H9 (cell line): ENCODE measurements at regions not wholly inside any gene's neighbourhood (a gene's known extent, or its start where the extent isn't known, plus 50 kb on each side); places are given as distances from the start of the nearest gene placed in this dataset.

Experiments
- DNase-seq: peaks from one replicate; pipeline ENCODE4 v3.0.0-alpha.2; 2017
- H2AFZ ChIP-seq: one replicate; pipeline ENCODE4 v1.6.1; 2013; ENCODE audit warnings: mild to moderate bottlenecking, low read length, control low read depth, moderate library complexity
- H2AK5ac ChIP-seq: 2 replicates; pipeline ENCODE4 v1.6.1; 2013; ENCODE audit warnings: low read length, control low read depth, mixed read lengths; ENCODE audit not compliant: insufficient read length
- H2BK120ac ChIP-seq: one replicate; pipeline ENCODE4 v1.6.1; 2013; ENCODE audit warnings: low read depth, mild to moderate bottlenecking, low read length, control low read depth, inconsistent platforms; ENCODE audit not compliant: poor library complexity, severe bottlenecking
- H2BK12ac ChIP-seq: 2 replicates; pipeline ENCODE4 v1.6.1; 2013; ENCODE audit warnings: low read length, control low read depth, mixed read lengths, low read depth; ENCODE audit not compliant: insufficient read length
- H2BK15ac ChIP-seq: 2 replicates; pipeline ENCODE4 v1.6.1; 2013; ENCODE audit warnings: low read depth, low read length, control low read depth
- H2BK20ac ChIP-seq: one replicate; pipeline ENCODE4 v1.6.1; 2013; ENCODE audit warnings: low read depth, mild to moderate bottlenecking, low read length, control low read depth, inconsistent platforms; ENCODE audit not compliant: poor library complexity, severe bottlenecking
- H2BK5ac ChIP-seq: 2 replicates; pipeline ENCODE4 v1.6.1; 2013; ENCODE audit warnings: low read length, control low read depth, mixed read lengths; ENCODE audit not compliant: insufficient read length
- H3K14ac ChIP-seq: 2 replicates; pipeline ENCODE4 v1.6.1; 2013; ENCODE audit warnings: low read length, control low read depth; ENCODE audit not compliant: insufficient read depth
- H3K18ac ChIP-seq: 2 replicates; pipeline ENCODE4 v1.6.1; 2013; ENCODE audit warnings: low read depth, mild to moderate bottlenecking, mixed read lengths, low read length, control low read depth; ENCODE audit not compliant: insufficient read length
- H3K23ac ChIP-seq: 2 replicates; pipeline ENCODE4 v1.6.1; 2013; ENCODE audit warnings: low read length, control low read depth, mixed read lengths, low read depth; ENCODE audit not compliant: insufficient read length
- H3K23me2 ChIP-seq: 2 replicates; pipeline ENCODE4 v1.6.1; 2013; ENCODE audit warnings: low read depth, mild to moderate bottlenecking, mixed read lengths, low read length, control low read depth; ENCODE audit not compliant: insufficient read length, poor library complexity, severe bottlenecking
- H3K27ac ChIP-seq: 2 replicates; pipeline ENCODE4 v1.5.1; 2013; ENCODE audit warnings: low read length, control low read depth, mixed read lengths, low read depth; ENCODE audit not compliant: insufficient read length
- H3K27me3 ChIP-seq: 2 replicates; pipeline ENCODE4 v1.6.1; 2013; ENCODE audit warnings: low read length, control low read depth, inconsistent platforms; ENCODE audit not compliant: insufficient read depth
- H3K4ac ChIP-seq: 2 replicates; pipeline ENCODE4 v1.6.1; 2013; ENCODE audit warnings: low read depth, mild to moderate bottlenecking, control low read depth, inconsistent platforms, low read length, moderate library complexity
- H3K4me1 ChIP-seq: 2 replicates; pipeline ENCODE4 v1.6.1; 2013; ENCODE audit warnings: low read length, control low read depth, inconsistent platforms; ENCODE audit not compliant: insufficient read depth
- H3K4me2 ChIP-seq: 2 replicates; pipeline ENCODE4 v1.6.1; 2013; ENCODE audit warnings: low read length, control low read depth, mixed read lengths; ENCODE audit not compliant: insufficient read length, insufficient read depth
- H3K56ac ChIP-seq: 2 replicates; pipeline ENCODE4 v1.6.1; 2013; ENCODE audit warnings: low read depth, mild to moderate bottlenecking, mixed read lengths, low read length, control low read depth; ENCODE audit not compliant: insufficient read length
- H3K79me1 ChIP-seq: 2 replicates; pipeline ENCODE4 v1.6.1; 2013; ENCODE audit warnings: low read depth, mild to moderate bottlenecking, moderate library complexity, low read length, control low read depth, inconsistent platforms; ENCODE audit not compliant: insufficient read depth, poor library complexity, severe bottlenecking
- H3K79me2 ChIP-seq: 2 replicates; pipeline ENCODE4 v1.6.1; 2013; ENCODE audit warnings: low read length, control low read depth, inconsistent platforms; ENCODE audit not compliant: insufficient read depth
- H3K9ac ChIP-seq: 2 replicates; pipeline ENCODE4 v1.6.1; 2013; ENCODE audit warnings: low read length, control low read depth, mixed read lengths; ENCODE audit not compliant: insufficient read length; ENCODE audit errors: extremely low read depth
- H3K9me3 ChIP-seq: one replicate; pipeline ENCODE4 v1.6.1; 2013; ENCODE audit warnings: low read depth, low read length, inconsistent platforms; ENCODE audit not compliant: control insufficient read depth
- H3T11ph ChIP-seq: one replicate; pipeline ENCODE4 v1.6.1; 2013; ENCODE audit warnings: mild to moderate bottlenecking, low read length, control low read depth, inconsistent platforms
- H4K20me1 ChIP-seq: one replicate; pipeline ENCODE4 v1.6.1; 2013; ENCODE audit not compliant: control insufficient read depth, insufficient read length, insufficient read depth
- H4K5ac ChIP-seq: 2 replicates; pipeline ENCODE4 v1.6.1; 2013; ENCODE audit warnings: low read depth, mild to moderate bottlenecking, mixed read lengths, low read length, control low read depth; ENCODE audit not compliant: insufficient read length
- H4K8ac ChIP-seq: replicated peaks from 2 replicates; pipeline ENCODE4 v1.6.1; 2013; ENCODE audit warnings: low read length, control low read depth, mixed read lengths, low read depth; ENCODE audit not compliant: insufficient read length
- H4K91ac ChIP-seq: 2 replicates; pipeline ENCODE4 v1.6.1; 2013; ENCODE audit warnings: low read depth, mild to moderate bottlenecking, moderate library complexity, mixed read lengths, low read length, control low read depth; ENCODE audit not compliant: insufficient read length
- H3K27ac Mint-ChIP-seq, 3 experiments: 2 replicates in 2 of 3; 3 replicates in 1 of 3; pipeline ENCODE4 v1.8.0; 2020 to 2021; ENCODE audit warnings: mixed read lengths in 3 of 3, mild to moderate bottlenecking in 1 of 3, moderate library complexity in 1 of 3
- H3K27me3 Mint-ChIP-seq: 2 replicates; pipeline ENCODE4 v1.8.0; 2021; ENCODE audit warnings: low read depth, mild to moderate bottlenecking, moderate library complexity, mixed read lengths
- H3K36me3 Mint-ChIP-seq, 3 experiments: 2 replicates in 2 of 3; 3 replicates in 1 of 3; pipeline ENCODE4 v1.8.0; 2020 to 2021; ENCODE audit warnings: low read depth in 3 of 3, mixed read lengths in 3 of 3; ENCODE audit not compliant: insufficient read depth in 1 of 3
- H3K4me1 Mint-ChIP-seq, 2 experiments: 2 replicates each; pipeline ENCODE4 v1.8.0; 2020; ENCODE audit warnings: mixed read lengths in 2 of 2
- H3K4me3 Mint-ChIP-seq, 2 experiments: 2 replicates in 1 of 2; 3 replicates in 1 of 2; pipeline ENCODE4 v1.8.0; 2020 to 2021; ENCODE audit warnings: mild to moderate bottlenecking in 2 of 2, mixed read lengths in 2 of 2, moderate library complexity in 1 of 2
- H3K9me3 Mint-ChIP-seq, 2 experiments: 2 replicates in 1 of 2; 3 replicates in 1 of 2; pipeline ENCODE4 v1.8.0; 2020; ENCODE audit warnings: mild to moderate bottlenecking in 2 of 2, mixed read lengths in 2 of 2, moderate library complexity in 1 of 2
- WGBS: extraction: QIAGEN DNeasy Blood & Tissue Kit; methylation state at CpG from one replicate; pipeline ENCODE4 v1.1.7; 2013; ENCODE audit warnings: missing lambda C conversion rate, low lambda C conversion rate, mixed read lengths; ENCODE audit not compliant: insufficient read length; ENCODE audit errors: extremely low coverage; 5-methylcytosine and 5-hydroxymethylcytosine counted together
- TF ChIP-seq, protein P1 (sequence below): fragments of 200-600 bp; sonication (generic); conservative IDR thresholded peaks from 3 replicates; pipeline ENCODE4 v1.8.0; 2021; ENCODE audit warnings: antibody characterized with exemption, mild to moderate bottlenecking

DNA sequence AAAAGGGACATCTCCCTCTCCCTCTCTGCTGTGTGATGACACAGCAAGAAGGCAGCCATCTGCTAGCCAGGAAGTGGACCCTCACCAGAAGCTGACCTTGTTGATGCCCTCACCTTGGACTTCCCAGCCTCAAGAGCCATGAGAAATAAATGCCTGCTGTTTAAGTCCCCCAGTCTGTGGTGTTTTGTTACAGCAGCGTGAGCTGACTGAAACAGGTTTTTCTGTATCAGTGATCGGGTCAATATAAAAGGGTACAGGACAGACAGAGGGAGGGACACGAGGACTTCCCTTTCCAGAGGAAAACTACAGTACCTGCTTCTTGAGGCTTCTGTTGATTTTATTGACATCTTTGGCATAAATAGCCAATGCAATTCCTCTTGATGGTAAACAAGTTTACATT is 510.3 kb upstream of the CHAC2 start:
- DNase-seq: no peak
- H3K9me3 Mint-ChIP-seq: peaks cover 3 to 6% of the 10 kb centered on the region in 2 experiments; a peak in 4 of 5 replicates

More for the DNA sequence above, 510.3 kb upstream of the CHAC2 start:
- no peak overlapping the region for H3K56ac ChIP-seq
- no peak overlapping the region for H2BK120ac ChIP-seq
- TF ChIP-seq, protein P1, sequence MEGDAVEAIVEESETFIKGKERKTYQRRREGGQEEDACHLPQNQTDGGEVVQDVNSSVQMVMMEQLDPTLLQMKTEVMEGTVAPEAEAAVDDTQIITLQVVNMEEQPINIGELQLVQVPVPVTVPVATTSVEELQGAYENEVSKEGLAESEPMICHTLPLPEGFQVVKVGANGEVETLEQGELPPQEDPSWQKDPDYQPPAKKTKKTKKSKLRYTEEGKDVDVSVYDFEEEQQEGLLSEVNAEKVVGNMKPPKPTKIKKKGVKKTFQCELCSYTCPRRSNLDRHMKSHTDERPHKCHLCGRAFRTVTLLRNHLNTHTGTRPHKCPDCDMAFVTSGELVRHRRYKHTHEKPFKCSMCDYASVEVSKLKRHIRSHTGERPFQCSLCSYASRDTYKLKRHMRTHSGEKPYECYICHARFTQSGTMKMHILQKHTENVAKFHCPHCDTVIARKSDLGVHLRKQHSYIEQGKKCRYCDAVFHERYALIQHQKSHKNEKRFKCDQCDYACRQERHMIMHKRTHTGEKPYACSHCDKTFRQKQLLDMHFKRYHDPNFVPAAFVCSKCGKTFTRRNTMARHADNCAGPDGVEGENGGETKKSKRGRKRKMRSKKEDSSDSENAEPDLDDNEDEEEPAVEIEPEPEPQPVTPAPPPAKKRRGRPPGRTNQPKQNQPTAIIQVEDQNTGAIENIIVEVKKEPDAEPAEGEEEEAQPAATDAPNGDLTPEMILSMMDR: no peak
- H3K18ac ChIP-seq: no peak overlapping the region
- H2AK5ac ChIP-seq: no peak overlapping the region
- no peak overlapping the region for H3K4me3 Mint-ChIP-seq
- no peaks in the 10 kb centered on the region for H3K9me3 ChIP-seq
- H3K9ac ChIP-seq: no peak overlapping the region
- H2BK15ac ChIP-seq: no peak overlapping the region
- no peak overlapping the region for H3K4ac ChIP-seq
- no peak overlapping the region for H4K91ac ChIP-seq
- no peak overlapping the region for H2AFZ ChIP-seq
- no peaks in the 10 kb centered on the region for H3K27me3 ChIP-seq
- no peak overlapping the region for H4K5ac ChIP-seq
- peaks cover 0 to under 1% (median 0%) of the 10 kb centered on the region in 3 experiments; a peak in 1 of 7 replicates for H3K36me3 Mint-ChIP-seq
- no peak overlapping the region for H3T11ph ChIP-seq
- no peak overlapping the region for H2BK5ac ChIP-seq
- H4K20me1 ChIP-seq: no peaks in the 10 kb centered on the region
- no peak overlapping the region for H3K14ac ChIP-seq
- H3K79me2 ChIP-seq: no peaks in the 10 kb centered on the region
- H3K27ac ChIP-seq: no peak overlapping the region
- H3K4me1 Mint-ChIP-seq: peaks cover 1 to 2% of the 10 kb centered on the region in 2 experiments
- H3K4me1 ChIP-seq: no peaks in the 10 kb centered on the region
- no peaks in the 10 kb centered on the region for H3K79me1 ChIP-seq
- no peaks in the 10 kb centered on the region for H3K23me2 ChIP-seq
- H2BK12ac ChIP-seq: no peak overlapping the region
- no peak overlapping the region for H2BK20ac ChIP-seq
- no peak overlapping the region for H3K23ac ChIP-seq
- no peak overlapping the region for H4K8ac ChIP-seq
- H3K27me3 Mint-ChIP-seq: no peaks in the 10 kb centered on the region
- no peak overlapping the region for H3K4me2 ChIP-seq
- no peak overlapping the region for H3K27ac Mint-ChIP-seq
- no CpG with 5 or more reads among the region's 3 CpGs for WGBS
